ENCODE measurements at regions not wholly inside any gene's neighbourhood (a gene's known extent, or its start where the extent isn't known, plus 50 kb on each side); places are given as distances from the start of the nearest gene placed in this dataset.

DNA sequence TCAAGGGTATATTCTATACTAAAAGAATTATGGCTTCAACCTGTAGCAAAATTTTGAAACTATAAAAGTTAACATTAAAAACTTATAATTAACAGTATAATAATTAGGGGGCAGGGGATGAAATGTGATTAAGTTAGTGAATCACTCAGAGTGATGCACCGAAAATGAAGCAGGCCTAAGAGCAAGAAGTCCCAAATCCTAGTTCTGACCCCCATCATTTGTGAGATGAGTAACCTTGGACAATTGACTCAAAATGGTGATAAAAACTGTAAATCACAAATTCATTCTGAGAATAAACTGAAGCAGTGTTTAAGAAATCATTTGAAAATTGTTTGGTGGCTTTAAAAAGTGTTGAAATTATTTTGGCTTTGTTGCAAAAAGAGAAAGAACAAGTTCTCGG lies 56.8 kb downstream of the KLF12 start:
- Histone ChIP-seq H3K9me3 (replicated peaks in 1 of 2; ENCODE audit: control insufficient read depth in 1 of 2, insufficient read depth in 1 of 2, low read length in 2 of 2) (no peaks in the 10 kb centered on the region), H3K27ac (ENCODE audit: low read depth in 1 of 2, low read length in 2 of 2) (no peak overlapping the region), H3K27me3 (ENCODE audit: control insufficient read depth in 2 of 2, insufficient read depth in 2 of 2, low read length in 2 of 2) (no peaks in the 10 kb centered on the region), H3K4me2 (replicated peaks; ENCODE audit: extremely low read depth, low read length, poor library complexity, severe bottlenecking) (no peak overlapping the region), H3K79me2 (ENCODE audit: insufficient read depth, low read length) (no peaks in the 10 kb centered on the region), H3K4me3 (replicated peaks in 1 of 3; ENCODE audit: low read depth in 2 of 3, low read length in 3 of 3) (no peak overlapping the region), H3K4me1 (ENCODE audit: control insufficient read depth in 1 of 2, insufficient read depth in 2 of 2, low read length in 2 of 2) (no peaks in the 10 kb centered on the region), H4K20me1 (ENCODE audit: insufficient read depth, low read length) (no peaks in the 10 kb centered on the region), H2AFZ (ENCODE audit: insufficient read depth, low read depth, low read length, poor library complexity, severe bottlenecking) (no peak overlapping the region), H3K36me3 (replicated peaks in 1 of 2; ENCODE audit: control insufficient read depth in 1 of 2, insufficient read depth in 2 of 2, low read length in 2 of 2) (no peaks in the 10 kb centered on the region), H3K9ac (ENCODE audit: insufficient read depth, low read length, poor library complexity, severe bottlenecking) (no peak overlapping the region)
- Mint-ChIP-seq H3K27ac (no peak overlapping the region), H3K27me3 (ENCODE audit: low read depth in 3 of 3) (no peaks in the 10 kb centered on the region), H3K9me3 (peaks cover 1 to 7% (median 4%) of the 10 kb centered on the region in 7 donors), H3K4me1 (peaks cover 1% of the 10 kb centered on the region), H3K36me3 (no peaks in the 10 kb centered on the region), H3K4me3 (no peak overlapping the region)
- WGBS (ENCODE audit: insufficient coverage): no CpG with 5 or more reads among the region's 2 CpGs
- DNase-seq: no peak
- TF ChIP-seq, protein P1, sequence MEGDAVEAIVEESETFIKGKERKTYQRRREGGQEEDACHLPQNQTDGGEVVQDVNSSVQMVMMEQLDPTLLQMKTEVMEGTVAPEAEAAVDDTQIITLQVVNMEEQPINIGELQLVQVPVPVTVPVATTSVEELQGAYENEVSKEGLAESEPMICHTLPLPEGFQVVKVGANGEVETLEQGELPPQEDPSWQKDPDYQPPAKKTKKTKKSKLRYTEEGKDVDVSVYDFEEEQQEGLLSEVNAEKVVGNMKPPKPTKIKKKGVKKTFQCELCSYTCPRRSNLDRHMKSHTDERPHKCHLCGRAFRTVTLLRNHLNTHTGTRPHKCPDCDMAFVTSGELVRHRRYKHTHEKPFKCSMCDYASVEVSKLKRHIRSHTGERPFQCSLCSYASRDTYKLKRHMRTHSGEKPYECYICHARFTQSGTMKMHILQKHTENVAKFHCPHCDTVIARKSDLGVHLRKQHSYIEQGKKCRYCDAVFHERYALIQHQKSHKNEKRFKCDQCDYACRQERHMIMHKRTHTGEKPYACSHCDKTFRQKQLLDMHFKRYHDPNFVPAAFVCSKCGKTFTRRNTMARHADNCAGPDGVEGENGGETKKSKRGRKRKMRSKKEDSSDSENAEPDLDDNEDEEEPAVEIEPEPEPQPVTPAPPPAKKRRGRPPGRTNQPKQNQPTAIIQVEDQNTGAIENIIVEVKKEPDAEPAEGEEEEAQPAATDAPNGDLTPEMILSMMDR (IDR thresholded peaks at IDR 0.05): no peak
- intact Hi-C loops (cut with micrococcal nuclease): no loop called here

DNA sequence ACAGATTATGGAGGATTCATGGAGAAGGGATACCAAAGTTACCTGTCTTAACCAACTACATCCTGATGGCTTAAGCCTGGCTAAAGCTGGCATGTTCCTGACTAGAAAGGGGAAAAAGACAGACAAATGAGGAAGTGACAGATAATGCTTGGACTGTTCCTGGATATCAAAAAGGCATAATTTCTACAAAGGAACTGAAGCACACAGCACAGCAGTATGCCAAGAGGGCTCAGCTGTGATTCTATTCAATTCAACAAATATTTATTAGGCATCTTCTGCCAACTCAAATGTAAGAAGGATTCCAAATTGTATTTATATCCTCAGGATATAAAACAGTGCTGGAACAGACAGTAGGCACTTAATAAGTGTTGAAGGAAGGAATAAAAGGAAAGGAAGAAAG lies 59.5 kb downstream of the KLF12 start:
- Histone ChIP-seq H3K79me2 (ENCODE audit: insufficient read depth, low read length) (no peaks in the 10 kb centered on the region), H2AFZ (ENCODE audit: insufficient read depth, low read depth, low read length, poor library complexity, severe bottlenecking) (no peak overlapping the region), H3K9me3 (replicated peaks in 1 of 2; ENCODE audit: control insufficient read depth in 1 of 2, insufficient read depth in 1 of 2, low read length in 2 of 2) (peaks cover 0 to 2% of the 10 kb centered on the region in 2 donors), H3K4me2 (replicated peaks; ENCODE audit: extremely low read depth, low read length, poor library complexity, severe bottlenecking) (no peak overlapping the region), H3K27ac (ENCODE audit: low read depth in 1 of 2, low read length in 2 of 2) (no peak overlapping the region), H3K4me1 (ENCODE audit: control insufficient read depth in 1 of 2, insufficient read depth in 2 of 2, low read length in 2 of 2) (no peaks in the 10 kb centered on the region), H3K27me3 (ENCODE audit: control insufficient read depth in 2 of 2, insufficient read depth in 2 of 2, low read length in 2 of 2) (no peaks in the 10 kb centered on the region), H3K36me3 (replicated peaks in 1 of 2; ENCODE audit: control insufficient read depth in 1 of 2, insufficient read depth in 2 of 2, low read length in 2 of 2) (no peaks in the 10 kb centered on the region), H4K20me1 (ENCODE audit: insufficient read depth, low read length) (no peaks in the 10 kb centered on the region), H3K9ac (ENCODE audit: insufficient read depth, low read length, poor library complexity, severe bottlenecking) (no peak overlapping the region), H3K4me3 (replicated peaks in 1 of 3; ENCODE audit: low read depth in 2 of 3, low read length in 3 of 3) (no peak overlapping the region)
- no peak for DNase-seq
- H3K27me3 Mint-ChIP-seq (ENCODE audit: low read depth in 3 of 3): no peaks in the 10 kb centered on the region
- intact Hi-C loops (cut with micrococcal nuclease): no loop called here
- peaks cover 3 to 14% (median 4%) of the 10 kb centered on the region in 7 donors for H3K9me3 Mint-ChIP-seq
- no peak overlapping the region for H3K4me3 Mint-ChIP-seq
- H3K36me3 Mint-ChIP-seq: no peaks in the 10 kb centered on the region
- TF ChIP-seq, protein P1 (IDR thresholded peaks at IDR 0.05): no peak
- H3K4me1 Mint-ChIP-seq: peaks cover 1% of the 10 kb centered on the region
- no peak overlapping the region for H3K27ac Mint-ChIP-seq

Data from CD14-positive monocyte (primary cell).